Kidney capillary endothelial cell (primary cell): ENCODE measurements at regions not wholly inside any gene's neighbourhood (a gene's known extent, or its start where the extent isn't known, plus 50 kb on each side); places are given as distances from the start of the nearest gene placed in this dataset.
"Not testable (repeated sequence)": the region's sequence is repeated elsewhere in the genome, so short reads cannot be mapped to it uniquely, and the experiment has no call there.

Experiments used
- DNase-seq: peaks from one replicate; pipeline ENCODE4 v3.0.0-alpha.2; 2018; ENCODE audit warnings: low spot score

DNA sequence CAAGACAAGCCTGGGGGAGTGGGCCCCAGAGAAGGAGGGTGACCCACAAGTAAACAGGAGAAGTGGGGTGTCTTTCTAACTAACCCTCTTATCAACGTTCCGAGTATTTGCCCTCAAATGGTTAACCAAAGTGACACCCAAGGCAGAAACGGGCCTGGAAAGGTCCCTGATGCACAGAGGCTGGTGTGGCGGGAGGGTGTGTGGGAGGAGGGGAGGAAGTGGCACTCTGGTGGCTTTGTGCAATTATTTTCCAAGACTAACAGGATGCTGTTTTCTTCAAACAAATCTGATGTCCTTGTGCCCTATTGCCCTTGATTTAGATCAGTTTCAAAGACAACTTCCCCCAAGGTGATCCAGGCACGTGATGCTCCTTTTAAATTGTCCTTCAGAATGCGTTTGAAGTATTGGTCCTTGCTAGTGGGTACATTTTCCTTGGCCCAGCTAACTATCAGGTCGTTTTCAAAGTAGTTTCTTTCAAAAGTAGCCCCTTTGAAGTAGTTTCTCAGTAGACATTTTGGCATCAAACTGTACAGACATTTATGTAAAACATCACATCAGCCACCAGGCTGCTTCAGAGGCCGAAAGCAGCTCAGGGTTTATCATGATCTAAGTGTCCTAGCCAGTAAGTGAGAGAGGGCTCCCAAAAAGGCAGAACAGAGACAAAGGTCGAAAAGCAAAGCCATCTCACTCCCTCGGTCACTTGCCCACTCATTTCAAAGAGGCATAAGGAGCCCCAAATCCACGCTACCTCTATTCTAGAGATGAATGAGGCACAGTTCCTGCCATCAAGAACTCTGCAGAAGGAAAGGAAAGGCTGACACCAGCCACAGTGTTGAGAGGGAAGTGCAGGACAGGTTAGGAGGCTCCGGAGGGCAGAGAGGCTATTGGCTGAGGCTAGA, 371.1 kb upstream of the ID2 start:
- DNase-seq = no peak

DNA sequence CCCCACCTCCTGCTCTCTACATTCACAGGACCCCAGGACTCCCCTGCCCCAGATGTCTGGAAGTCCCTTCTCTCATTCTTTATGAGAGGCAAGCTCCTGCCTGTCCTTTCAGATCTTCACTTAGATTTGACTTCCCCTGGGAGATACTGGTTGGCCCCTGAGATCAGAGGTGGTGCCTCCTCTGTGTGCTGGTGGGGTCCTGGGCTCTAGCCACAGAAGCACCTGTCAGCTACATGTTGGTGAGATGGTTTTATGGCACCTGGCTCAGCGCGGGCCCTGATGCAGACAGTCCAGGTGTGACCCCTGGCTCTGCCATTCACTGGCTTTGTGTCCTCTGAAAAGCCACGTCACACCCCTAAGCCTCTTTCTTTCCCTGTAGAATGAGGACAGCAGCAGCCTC, 369.6 kb upstream of the ID2 start:
- no peak for DNase-seq

DNA sequence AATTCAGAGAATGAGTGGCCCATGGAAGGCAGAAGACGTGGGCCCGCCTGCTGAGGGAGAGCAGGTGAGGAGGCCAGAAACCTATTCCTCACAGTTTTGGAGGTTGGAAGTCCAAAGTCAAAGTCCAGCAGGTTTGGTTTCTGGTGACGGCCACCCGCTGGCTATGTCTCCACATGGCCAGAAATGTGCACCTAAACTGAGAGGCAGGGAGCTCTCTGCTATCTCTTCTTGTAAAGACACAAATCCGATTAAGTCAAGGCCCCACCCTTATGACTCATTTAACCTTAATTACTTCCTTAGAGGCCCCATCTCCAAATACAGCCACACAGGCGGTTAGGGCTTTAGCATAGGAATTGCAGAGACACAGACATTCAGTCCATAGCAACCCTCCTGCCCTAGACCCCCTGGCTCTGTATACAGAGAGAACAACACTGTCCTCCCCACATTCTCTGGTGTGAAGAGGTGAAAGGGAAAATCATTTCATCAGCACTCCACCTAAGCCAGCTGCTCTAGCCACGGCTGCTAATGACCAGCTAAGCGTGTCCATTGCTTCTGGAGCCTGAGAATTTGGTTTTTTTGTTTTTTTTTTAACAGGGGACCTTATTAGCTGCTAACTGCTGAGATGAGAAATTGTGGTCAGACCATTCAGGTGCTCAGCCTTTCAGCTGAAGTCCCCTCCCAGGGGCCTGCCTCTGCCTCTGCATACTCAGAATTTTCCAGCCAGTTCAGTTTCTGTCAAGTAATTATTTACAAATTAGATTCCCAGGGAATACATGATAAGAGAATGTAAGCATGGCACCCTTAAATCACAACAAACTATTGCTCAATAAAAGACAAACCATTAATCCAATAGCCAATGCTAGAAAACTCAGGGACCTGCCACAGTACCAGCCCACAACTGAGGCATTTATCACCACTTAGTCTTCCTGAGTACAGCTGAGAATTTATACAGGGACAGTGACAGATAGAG, 368.7 kb upstream of the ID2 start:
- DNase-seq = no peak

DNA sequence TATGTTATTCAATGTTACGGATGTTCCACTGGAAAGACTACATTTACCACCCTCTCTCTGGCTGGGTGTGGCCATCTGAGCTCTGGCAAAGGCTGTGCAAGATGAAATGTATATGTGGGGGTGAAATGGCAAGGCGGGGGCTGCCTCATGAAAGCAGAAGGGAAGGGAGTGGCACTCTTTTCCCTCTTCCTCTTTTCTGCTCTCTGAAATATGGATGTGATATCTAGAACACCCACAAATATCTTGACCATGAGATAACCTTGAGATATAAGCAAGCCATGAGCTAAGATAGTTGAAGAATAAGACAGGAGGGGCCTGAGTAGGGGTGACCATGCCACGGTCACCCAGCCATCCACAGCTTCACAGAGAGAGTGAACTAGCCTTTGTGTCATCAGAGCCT, 367.8 kb upstream of the ID2 start:
- no peak for DNase-seq

DNA sequence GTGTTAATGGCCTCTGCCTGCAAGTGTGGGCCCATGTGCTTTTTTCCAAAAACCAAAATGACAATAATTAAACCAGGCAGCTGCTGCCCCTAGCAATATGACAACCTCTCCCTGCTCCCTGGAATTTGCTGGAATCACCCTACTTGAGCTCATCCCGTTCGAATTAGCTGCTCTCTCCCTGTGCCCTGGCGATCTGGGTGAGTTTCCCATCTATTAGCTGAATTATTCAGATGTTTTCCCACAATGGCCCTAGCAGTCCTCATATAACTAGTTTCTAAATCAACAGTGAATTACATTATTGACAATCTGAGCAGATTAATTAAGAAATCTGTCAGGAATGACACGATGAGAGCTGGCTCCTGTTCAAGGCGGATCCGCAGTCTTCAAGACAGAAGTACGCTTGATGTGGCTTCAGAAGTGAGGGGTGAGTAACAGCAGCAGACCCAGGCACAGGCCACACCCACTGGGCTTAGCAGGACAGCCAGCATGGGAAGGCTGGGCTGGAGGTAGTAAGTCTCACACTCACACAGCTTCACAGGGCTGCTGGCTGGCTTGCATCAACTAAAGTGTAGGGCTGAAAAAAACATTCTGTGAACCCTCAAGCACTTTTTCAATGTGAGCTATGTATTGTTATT, 366.2 kb upstream of the ID2 start:
- no peak for DNase-seq

DNA sequence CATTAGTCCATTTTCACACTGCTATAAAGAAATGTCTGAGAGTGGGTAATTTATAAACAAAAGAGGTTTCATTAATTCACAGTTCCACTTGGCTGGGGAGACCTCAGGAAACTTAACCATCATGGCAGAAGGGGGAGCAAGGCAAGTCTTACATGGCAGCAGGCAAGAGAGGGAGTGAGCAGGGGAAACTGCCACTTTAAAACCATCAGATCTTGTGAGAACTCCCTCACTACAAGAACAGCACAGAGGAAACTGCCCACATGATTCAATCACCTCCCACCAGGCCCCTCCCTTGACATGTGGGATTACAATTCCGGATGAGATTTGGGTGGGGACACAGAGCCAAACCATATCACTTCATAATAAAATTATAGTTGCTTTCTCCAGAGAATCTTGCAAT, 365.5 kb upstream of the ID2 start:
- no peak for DNase-seq

DNA sequence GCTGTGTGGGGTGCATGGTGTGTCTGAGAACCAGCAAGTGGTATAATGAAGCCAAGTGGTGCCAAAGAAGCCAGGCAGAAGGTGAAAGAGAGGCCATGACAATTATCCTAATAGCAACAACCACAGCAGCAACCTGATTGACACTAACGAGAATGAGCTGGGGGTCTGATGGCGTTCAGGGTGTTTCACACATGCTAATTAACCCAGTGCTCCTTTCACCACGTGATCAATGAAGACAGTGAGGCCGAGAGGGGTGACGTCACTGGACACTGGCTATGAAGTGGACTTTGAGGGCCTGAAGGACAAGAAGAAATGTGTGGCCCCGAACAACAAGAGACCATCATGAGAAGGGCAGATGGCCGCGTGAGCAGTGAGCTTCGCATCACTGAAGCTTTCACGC, 364.4 kb upstream of the ID2 start:
- no peak for DNase-seq

DNA sequence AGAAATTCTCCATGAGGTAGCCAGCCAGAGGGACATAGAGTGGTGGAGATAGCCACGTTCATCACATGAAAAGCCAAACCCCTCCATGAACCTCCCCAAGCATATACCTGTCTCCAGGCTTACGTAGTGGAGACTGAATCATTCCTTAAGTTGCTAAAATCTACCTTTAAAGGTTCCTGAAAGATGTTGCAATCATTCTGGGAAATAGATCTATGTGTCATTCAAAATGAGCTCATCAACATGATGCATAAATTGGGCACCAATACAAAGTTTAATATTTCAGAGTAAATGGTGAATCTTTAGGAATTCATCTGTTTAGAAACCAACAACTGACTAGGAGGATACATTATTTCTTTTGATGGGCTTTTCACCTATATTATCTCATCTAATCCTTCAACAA, 362.6 kb upstream of the ID2 start:
- no peak for DNase-seq

DNA sequence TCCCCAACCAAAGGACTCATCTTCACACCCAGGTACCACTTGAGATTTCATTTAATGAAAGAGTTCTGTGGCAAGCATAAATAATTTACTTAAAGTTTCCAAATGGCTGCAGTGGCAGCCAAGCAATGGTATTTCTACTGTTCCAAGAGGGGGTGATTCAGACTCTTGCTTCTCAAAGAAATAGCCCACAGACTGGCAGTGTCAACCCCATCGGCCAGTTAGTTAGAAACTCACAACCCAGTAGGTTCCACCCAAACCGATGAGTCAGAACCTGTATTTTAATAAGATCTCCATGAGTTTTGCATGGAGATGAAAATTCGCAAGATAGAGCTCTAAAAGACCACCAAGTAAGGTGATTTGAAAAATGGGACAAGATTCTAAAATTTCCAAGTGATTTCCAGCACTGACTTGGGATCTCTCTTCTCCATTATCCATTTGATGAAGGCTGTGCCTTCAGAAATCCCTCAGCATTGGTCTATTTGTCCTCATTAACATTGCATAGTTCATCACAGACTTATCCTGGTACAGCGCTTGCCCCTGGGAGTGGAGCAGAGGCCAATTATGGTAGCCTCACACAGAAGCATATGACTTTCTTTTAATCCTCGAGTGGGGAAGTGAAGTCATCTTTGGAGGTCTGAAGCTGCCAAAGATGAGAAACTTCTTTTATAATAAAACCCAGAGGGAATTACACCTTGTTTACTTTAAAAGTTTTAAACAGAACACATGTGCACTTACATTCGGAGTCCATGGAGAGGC, 361.4 kb upstream of the ID2 start:
- no peak for DNase-seq

DNA sequence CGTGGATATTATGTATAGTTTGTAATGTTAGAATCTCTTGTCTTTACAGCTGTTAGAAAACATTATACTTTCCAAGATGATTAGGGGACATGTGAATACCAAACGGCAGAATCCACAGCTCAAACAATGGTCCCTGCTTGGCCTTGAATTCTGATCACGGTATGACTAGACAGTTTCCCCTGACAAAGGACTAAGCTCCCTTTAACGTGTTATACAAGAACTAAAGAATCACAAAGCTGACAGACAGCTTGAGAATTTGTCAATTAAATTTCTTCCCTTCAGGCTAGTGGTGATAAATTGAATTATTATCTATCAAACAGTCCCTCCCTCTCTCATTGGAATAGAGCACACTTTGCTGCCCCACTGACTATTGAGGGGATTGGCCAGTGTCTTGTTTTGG, 359.2 kb upstream of the ID2 start:
- no peak for DNase-seq

DNA sequence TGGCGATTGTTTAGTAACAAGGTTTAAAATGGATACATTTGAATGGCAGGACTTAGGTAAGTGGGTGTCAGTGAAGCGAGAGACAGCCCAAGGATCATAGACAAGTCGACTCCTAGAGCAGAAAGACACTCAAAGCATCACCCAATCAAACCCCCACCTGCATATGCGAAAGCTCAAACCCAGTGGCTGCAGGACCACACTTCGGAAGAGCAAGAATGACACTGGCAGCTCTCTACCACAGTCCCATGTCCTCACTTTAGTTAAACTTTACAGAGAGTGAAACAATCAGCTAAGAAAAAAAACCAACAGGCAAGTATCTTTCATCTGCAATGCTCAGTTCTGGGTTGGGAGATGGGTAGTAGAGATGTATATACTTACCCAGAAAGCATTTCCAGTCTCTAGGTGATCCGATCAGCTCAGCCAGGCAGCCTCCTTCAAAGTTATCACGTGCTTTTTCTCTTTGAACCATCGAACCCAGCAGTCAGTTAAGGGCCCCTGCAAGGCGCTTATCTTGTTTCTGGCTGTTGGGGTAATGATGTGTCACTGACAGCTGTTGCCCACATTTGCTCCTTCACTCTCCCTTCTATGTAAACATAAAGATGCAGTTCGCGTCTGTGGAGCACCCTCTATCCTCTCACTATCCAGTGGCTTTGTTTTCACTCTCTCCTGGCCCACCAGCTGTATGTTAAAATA, 357.5 kb upstream of the ID2 start:
- no peak for DNase-seq

DNA sequence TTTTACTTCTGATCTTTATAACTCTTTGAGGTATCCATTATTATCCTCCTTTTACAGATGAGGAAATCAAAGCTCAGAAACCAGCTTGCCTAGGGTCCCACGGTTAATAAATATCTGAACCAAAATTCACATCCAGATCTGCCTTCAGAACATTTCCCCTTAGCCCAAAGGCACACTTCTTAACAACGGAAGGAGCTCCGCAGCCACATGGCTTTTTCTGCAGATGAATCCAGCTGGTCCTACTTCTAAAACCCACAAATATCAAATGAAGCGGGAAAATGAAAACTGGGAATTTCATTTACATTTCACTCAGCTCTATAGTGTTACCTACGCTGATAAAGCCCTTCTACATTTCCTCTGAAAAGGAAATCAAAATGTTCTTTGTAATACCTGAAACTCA, 357.0 kb upstream of the ID2 start:
- DNase-seq = no peak

DNA sequence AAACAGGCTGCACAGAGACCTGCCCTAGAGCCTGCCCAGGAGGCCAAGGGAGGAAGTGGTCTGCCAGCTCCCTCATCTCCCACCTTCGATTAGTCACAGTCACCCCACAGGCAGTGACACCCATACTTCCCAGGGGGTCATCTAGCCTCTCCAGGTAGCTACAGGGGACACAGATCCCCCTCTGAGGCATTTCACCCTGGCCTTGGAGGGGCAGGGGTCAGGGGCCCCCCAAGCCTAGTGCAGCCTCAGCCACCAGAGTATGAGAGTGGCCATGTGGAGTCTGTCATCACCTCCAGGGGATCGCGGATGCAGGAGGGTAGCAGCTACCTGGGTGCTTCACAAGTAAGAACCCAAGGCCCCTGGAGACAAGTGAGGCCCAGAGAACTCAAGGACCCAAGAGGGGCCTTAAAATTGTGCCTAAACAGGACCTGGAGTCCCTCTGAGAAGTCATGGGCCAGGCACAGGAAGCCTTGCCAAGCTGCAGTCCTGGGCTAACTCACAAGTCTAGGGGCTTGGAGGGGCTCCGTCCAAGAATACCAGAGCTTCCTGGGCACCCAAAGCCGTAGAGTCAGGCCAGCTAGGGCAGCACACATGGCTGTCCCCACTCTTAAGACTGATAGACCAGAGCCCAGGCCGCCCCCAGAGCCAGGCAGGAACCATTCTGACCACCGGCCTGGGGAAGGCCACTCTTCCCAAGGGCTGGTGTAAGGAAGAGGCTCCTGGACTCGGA, 354.3 kb upstream of the ID2 start:
- no peak for DNase-seq

DNA sequence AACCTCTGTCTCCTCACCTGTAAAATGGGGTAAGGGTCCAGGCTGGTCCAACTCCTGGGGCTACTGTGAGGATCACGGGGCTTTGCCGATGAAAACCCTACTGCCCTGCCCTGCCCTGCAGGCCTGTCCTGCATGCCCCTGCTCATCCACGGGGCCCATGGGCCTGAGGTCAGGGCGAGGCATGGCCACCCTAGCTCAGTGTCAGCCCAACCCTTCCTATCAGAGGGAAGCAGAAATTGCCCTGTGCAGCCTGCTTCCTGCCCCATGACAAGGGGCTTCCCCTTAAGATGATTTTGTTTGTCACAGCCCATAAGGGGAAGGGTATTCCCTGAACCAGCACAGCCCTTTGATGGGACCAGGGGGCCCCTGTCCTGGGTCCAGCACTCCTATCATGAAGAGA, 353.6 kb upstream of the ID2 start:
- DNase-seq = no peak

DNA sequence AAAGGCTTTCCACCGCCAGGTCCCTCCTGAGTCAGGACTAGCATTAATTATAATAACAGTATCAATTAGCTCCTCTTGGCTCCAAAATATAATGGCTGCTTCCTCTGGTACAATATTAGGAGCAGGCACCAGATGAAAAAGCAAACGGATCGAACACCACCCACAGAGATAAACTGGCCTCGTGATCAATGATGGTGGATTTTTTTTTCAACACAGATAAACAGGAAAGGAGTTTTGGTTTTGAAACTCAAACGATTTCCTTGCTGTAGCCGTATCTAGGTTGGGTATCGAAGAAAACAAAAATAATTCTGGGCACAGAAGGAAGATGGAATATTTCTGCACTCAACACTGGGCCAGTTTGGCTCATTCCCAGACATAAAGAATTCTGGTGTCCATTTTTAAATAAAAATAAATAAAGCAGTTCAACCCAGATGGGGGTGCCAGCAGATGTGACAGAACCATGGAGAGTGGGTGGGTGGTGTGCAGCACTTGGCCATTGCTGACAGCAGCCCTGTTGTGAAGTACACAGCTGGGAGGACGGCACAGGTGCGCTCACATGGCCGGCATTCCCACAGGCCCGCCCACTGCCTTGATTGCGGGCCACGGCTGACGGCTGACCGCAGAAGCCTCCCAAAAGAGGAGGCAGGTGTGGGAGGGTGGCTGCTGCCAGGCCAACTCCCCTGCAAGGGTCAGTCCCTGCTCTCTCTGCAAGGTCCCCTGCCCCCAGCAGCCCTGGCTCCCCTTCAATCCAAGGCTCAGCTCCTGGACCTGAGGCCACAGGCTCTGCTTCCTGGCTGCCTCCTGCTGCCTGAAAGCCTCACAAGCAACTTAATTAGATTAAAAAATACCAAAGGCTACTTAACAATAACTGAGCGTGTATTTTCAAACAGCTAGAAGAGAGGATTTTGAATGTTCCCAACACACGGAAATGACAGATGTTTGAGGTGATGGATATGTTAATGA, 351.9 kb upstream of the ID2 start:
- DNase-seq = no peak

DNA sequence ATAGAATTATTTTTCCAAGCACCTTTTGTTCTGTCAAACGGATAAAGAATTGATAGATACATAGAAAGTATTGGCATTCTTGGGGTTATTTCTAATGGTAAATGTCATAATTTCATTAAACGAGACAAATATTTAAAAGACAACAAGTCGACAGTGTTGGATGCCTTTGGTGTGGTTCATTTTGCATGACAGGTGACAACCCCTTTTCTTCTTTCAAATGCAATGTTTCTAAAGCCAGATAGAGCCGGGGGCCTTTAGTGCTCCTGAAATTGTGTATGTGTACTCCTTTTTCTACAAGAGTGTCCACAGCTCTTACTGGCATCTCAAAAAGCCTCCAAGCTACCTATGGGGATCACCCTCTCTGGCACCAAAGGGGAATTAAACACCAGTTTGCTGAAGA, 350.8 kb upstream of the ID2 start:
- DNase-seq = no peak

DNA sequence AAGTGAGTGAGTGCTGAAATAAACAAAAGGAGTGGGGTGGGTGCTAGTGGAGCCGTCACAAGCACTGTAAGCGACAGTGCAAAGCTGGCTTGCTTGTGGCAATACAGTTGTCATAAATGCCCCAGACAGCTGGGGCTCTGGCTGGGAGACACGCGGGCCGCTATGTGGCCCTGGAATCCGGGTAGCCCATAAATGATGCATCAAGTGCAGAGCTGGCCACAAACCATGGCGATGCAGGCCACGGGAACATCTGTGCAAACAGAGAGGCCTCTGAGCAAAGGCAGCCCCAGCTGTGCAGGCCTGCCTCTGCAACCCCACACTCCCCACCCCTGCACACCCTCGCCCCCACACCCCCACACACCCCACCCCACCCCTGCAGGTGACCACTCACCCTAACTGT, 349.2 kb upstream of the ID2 start:
- DNase-seq = no peak

DNA sequence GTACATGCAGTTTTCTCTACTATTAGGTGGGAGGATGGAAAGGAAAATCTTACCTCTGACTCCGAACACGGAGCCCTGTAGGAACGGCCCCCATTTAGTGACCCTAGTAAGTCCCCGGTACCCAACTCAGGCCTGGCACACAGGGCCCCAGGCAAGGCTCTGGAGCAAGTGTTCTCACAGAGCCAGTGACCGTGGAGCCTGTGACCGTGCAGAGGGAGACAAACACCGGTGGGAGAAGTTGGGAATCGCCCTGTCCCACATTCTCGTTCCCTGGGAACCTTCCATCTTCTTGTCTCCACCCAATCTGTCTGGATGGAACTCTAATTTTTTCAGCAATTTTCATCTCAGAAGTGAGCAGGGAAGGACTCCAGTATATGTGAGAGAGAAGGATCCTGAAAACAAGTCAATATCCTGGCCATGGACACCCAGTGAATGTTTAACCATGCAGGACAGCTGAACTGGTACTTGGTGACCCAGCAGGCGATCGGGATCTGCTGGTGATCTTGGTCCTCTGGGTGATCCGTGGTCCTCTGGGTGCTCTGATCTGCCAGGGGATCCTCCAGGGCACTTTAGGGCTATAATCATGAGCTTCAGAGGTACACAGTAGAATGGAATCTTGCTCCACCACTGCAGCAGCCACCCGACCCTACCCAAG, 348.6 kb upstream of the ID2 start:
- no peak for DNase-seq

DNA sequence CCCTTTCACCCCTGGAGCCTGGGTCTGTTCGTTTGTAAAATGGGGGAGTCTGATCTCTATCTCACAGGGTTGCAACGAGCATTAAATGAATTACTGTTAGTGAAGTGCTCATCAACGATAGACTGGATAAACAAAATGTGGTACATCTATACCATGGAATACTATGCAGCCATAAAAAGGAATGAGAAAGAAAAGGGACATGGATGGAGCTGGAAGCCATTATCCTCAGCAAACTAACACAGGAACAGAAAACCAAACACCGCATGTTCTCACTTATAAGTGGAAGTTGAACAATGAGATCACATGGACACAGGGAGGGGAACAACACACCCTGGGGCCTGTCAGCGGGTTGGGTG, 348.0 kb upstream of the ID2 start:
- DNase-seq = not testable (repeated sequence)
